Kidney (tissue), 13 donors: ENCODE measurements at regions not wholly inside any gene's neighbourhood (a gene's known extent, or its start where the extent isn't known, plus 50 kb on each side); places are given as distances from the start of the nearest gene placed in this dataset.

Experiments used
- DNase-seq, 5 donors: peaks; one replicate each; pipeline ENCODE4 v3.0.0-alpha.2; 2013 to 2020
- FAIRE-seq: peaks from 2 replicates; lab custom pipeline; 2012; peaks lifted over from hg19 to GRCh38; lab: Jason Lieb, UNC
- H3K27ac ChIP-seq, 2 donors: one replicate each; pipeline ENCODE4 v1.7.0; 2013; ENCODE audit warnings: low read depth in 2 of 2, low read length in 2 of 2, inconsistent platforms in 1 of 2
- H3K27me3 ChIP-seq: one replicate; pipeline ENCODE4 v1.7.1; 2013; ENCODE audit warnings: low read length, inconsistent platforms; ENCODE audit not compliant: control insufficient read depth, insufficient read depth
- H3K36me3 ChIP-seq, 3 donors: one replicate each; pipeline versions ENCODE4 v1.7.0 to v1.7.1; 2013; ENCODE audit warnings: low read length in 3 of 3, control low read depth in 1 of 3, inconsistent platforms in 1 of 3; ENCODE audit not compliant: insufficient read depth in 3 of 3, control insufficient read depth in 2 of 3
- H3K4me1 ChIP-seq, 3 donors: one replicate each; pipeline versions ENCODE4 v1.7.0 to v1.7.1; 2013; ENCODE audit warnings: low read length in 3 of 3, inconsistent platforms in 1 of 3, low read depth in 1 of 3; ENCODE audit not compliant: control insufficient read depth in 2 of 3, insufficient read depth in 2 of 3
- H3K4me3 ChIP-seq, 3 donors: one replicate each; pipeline versions ENCODE4 v1.7.0 to v1.8.1; 2013; ENCODE audit warnings: low read length in 3 of 3, control low read depth in 1 of 3, inconsistent platforms in 1 of 3
- H3K9ac ChIP-seq, 3 donors: one replicate each; pipeline versions ENCODE4 v1.7.0 to v1.7.1; 2013; ENCODE audit warnings: low read length in 3 of 3, control low read depth in 1 of 3, inconsistent platforms in 1 of 3
- H3K9me3 ChIP-seq, 3 donors: one replicate each; pipeline versions ENCODE4 v1.7.0 to v1.7.1; 2013; ENCODE audit warnings: low read length in 3 of 3, control low read depth in 1 of 3, inconsistent platforms in 1 of 3; ENCODE audit not compliant: control insufficient read depth in 2 of 3, insufficient read depth in 1 of 3
- CTCF ChIP-seq: IDR thresholded peaks from 3 replicates; pipeline ENCODE4 v1.5.1; 2012; ENCODE audit warnings: mild to moderate bottlenecking, moderate library complexity, borderline replicate concordance; ENCODE audit not compliant: insufficient read depth; ENCODE audit errors: extremely low read depth
- intact Hi-C: fragments of 100-400 bp; cut with DNase I; formaldehyde crosslinking; loops from one replicate; pipeline ENCODE4 v1.11.1; 2022
- donor health status: control.
- donor health status: control.
- donor health status: control.
- donor health status: control.
- donor health status: control.
- donor health status: DM: yes; HTN: yes; CAD: no.
- donor health status: Normal renal cell carcinoma (clear cell type).

DNA sequence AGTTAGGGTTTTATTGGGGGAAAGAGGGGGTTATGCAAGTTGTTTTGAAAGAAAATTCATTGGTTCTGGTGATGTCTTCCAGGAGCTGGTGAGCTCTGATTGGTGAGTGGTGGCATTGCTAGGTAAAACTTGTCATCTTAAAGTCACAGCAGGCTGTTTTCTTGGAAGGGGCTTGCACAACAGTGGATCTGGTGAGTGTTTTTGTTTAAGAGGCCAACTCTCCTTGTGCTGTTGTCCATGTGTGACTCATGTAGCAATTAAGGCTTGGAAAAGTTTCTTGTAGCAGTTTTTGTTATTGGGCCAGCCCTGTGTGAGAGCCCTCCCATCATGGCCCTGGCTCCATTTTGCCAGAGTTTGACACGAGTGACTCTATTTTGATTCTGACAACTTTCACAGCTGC, 109.4 kb downstream of the RFC3 start:
- Histone ChIP-seq H3K9me3 (no peaks in the 10 kb centered on the region), H3K27ac (no peak overlapping the region), H3K4me3 (no peak overlapping the region), H3K27me3 (no peaks in the 10 kb centered on the region), H3K4me1 (no peaks in the 10 kb centered on the region), H3K36me3 (no peaks in the 10 kb centered on the region), H3K9ac (no peak overlapping the region)
- intact Hi-C loops = no loop called here
- no peak for DNase-seq
- FAIRE-seq = no peak
- no peak for TF ChIP-seq CTCF

- Histone ChIP-seq H3K4me1 (no peaks in the 10 kb centered on the region), H3K9ac (no peak overlapping the region), H3K9me3 (no peaks in the 10 kb centered on the region), H3K4me3 (no peak overlapping the region), H3K27me3 (no peaks in the 10 kb centered on the region), H3K36me3 (no peaks in the 10 kb centered on the region), H3K27ac (no peak overlapping the region)
- DNase-seq = peak in 3 of 5 donors; percentile 36 to 80 (median 63)
- TF ChIP-seq CTCF = peak; percentile 32
- intact Hi-C loops = loop anchor here (10.0 kb wide), 1 partner anchor 1213 kb away; no protein-coding TSS in a partner anchor
- no peak for FAIRE-seq
Observed at GRCh38 chr13:33931397-33932311, 113.7 kb downstream of the RFC3 start.

DNA sequence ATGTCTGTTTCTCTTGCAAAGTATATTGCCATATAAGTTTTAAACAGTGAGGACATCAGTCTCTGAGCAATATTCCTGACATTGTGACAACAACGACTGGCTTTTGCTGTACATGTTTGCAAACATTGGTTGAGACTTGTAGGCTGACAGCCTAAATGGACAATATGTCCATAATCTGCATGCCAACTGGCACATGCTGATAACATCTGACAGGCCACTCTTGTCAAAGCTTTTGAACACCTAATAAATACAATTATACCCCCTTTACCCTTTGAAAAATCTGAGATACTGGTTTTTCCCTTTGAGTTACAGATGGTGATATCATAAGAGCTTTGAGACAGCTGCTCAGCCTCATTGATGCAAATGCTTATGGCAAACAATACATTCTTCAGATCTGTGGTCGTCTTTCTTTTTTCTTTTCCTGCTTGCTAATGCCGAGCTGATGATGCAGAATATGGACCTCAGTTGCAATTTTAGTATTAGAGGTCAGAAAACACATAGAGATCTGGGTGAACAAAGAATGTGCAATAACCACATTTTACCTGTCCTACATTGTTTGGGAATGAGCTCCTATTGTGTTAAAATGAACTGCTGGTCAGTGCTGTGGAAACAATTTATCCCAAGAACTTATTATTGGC, 114.9 kb downstream of the RFC3 start:
- Histone ChIP-seq H3K27me3 (no peaks in the 10 kb centered on the region), H3K9ac (no peak overlapping the region), H3K27ac (no peak overlapping the region), H3K36me3 (no peaks in the 10 kb centered on the region), H3K9me3 (no peaks in the 10 kb centered on the region), H3K4me3 (no peak overlapping the region), H3K4me1 (peaks cover 0 to 2% (median 0%) of the 10 kb centered on the region in 3 donors)
- intact Hi-C loops = loop anchor here (10.0 kb wide), 1 partner anchor 1212 kb away; no protein-coding TSS in a partner anchor
- no peak for FAIRE-seq
- DNase-seq = no peak
- no peak for TF ChIP-seq CTCF
